Naive B cell (primary cell): ENCODE measurements at regions not wholly inside any gene's neighbourhood (a gene's known extent, or its start where the extent isn't known, plus 50 kb on each side); places are given as distances from the start of the nearest gene placed in this dataset.
"Not testable (repeated sequence)": the region's sequence is repeated elsewhere in the genome, so short reads cannot be mapped to it uniquely, and the experiment has no call there.

Experiments used
- ATAC-seq, 2 donors: fragments of 150-1000 bp; cut with Tn5 transposase; 2 replicates each; pipeline ENCODE4 v1.10.0; 2021; ENCODE audit warnings: low read depth in 2 of 2, mild to moderate bottlenecking in 2 of 2, moderate library complexity in 2 of 2
- DNase-seq: peaks from one replicate; pipeline ENCODE4 v3.0.0; 2022
- H3K27ac Mint-ChIP-seq, 6 donors: one replicate each; pipeline ENCODE4 v1.8.0; 2020 to 2022; ENCODE audit warnings: mild to moderate bottlenecking in 6 of 6, mixed read lengths in 6 of 6, moderate library complexity in 5 of 6, inconsistent platforms in 2 of 6
- H3K27me3 Mint-ChIP-seq, 3 donors: one replicate each; pipeline ENCODE4 v1.8.0; 2021 to 2022; ENCODE audit warnings: mixed read lengths in 3 of 3, mild to moderate bottlenecking in 1 of 3
- H3K36me3 Mint-ChIP-seq, 2 donors: one replicate each; pipeline ENCODE4 v1.8.0; 2020 to 2022; ENCODE audit warnings: mixed read lengths in 2 of 2, inconsistent platforms in 1 of 2, mild to moderate bottlenecking in 1 of 2
- H3K4me1 Mint-ChIP-seq, 3 donors: one replicate each; pipeline ENCODE4 v1.8.0; 2020 to 2022; ENCODE audit warnings: mixed read lengths in 3 of 3, inconsistent platforms in 1 of 3, mild to moderate bottlenecking in 1 of 3, moderate library complexity in 1 of 3
- H3K4me3 Mint-ChIP-seq, 8 donors: one replicate each; pipeline ENCODE4 v1.8.0; 2020 to 2022; ENCODE audit warnings: mild to moderate bottlenecking in 8 of 8, mixed read lengths in 8 of 8, moderate library complexity in 8 of 8, inconsistent platforms in 2 of 8
- H3K9me3 Mint-ChIP-seq, 7 donors: one replicate each; pipeline ENCODE4 v1.8.0; 2020 to 2022; ENCODE audit warnings: mixed read lengths in 7 of 7, mild to moderate bottlenecking in 5 of 7, inconsistent platforms in 2 of 7, moderate library complexity in 1 of 7

- ATAC-seq, H3K4me3 Mint-ChIP-seq, H3K27me3 Mint-ChIP-seq, H3K36me3 Mint-ChIP-seq, H3K27ac Mint-ChIP-seq, DNase-seq, H3K9me3 Mint-ChIP-seq, H3K4me1 Mint-ChIP-seq: not testable (repeated sequence)
These were observed 754.3 kb upstream of the TPTE start for GRCh38 chr21:9766890-9767591.

- Mint-ChIP-seq H3K36me3 (no peaks in the 10 kb centered on the region), H3K27me3 (no peaks in the 10 kb centered on the region), H3K4me1 (no peaks in the 10 kb centered on the region), H3K9me3 (peaks cover 0 to 2% (median 0%) of the 10 kb centered on the region in 7 donors), H3K4me3 (no peak overlapping the region), H3K27ac (no peak overlapping the region)
- DNase-seq (no peak), ATAC-seq (no peak)
These were observed 753.6 kb upstream of the TPTE start for GRCh38 chr21:9767592-9768375.

DNA sequence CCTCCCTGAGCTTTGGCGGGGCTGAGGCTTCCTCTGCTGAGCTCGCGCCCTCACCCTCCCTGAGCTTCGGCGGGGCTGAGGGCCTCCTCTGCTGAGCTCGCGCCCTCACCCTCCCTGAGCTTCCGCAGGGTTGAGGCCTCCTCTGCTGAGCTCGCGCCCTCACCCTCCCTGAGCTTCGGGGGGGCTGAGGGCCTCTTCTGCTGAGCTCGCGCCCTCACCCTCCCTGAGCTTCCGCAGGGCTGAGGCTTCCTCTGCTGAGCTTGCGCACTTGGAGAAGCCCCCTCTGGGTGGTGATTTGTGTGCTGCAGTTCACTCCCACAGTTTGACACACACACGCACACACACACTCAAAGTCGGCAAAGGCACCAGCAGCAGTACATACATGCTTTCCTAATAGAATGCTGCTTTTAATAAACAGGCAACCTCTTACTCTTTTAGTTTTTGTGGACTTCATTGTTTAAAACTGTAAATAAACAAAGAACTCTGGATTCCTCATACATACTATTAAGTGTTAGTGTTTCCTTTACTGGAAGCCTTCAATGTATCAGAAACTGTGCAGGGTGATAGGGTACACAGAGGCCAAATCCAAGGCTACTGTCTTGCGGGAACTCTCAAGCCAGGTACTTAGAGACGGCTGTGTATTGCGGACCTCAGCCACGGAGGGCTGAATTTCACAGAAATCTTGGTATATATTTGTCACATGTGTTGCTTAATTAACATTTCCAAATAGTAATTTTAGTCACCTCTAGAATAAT lies 752.8 kb upstream of the TPTE start:
- not testable (repeated sequence) for H3K4me3 Mint-ChIP-seq, H3K27ac Mint-ChIP-seq, H3K4me1 Mint-ChIP-seq, H3K36me3 Mint-ChIP-seq, ATAC-seq, H3K27me3 Mint-ChIP-seq, H3K9me3 Mint-ChIP-seq, DNase-seq

- ATAC-seq, H3K27ac Mint-ChIP-seq, H3K9me3 Mint-ChIP-seq, H3K27me3 Mint-ChIP-seq, H3K4me1 Mint-ChIP-seq, H3K4me3 Mint-ChIP-seq, DNase-seq, H3K36me3 Mint-ChIP-seq: not testable (repeated sequence)
These were observed 752.3 kb upstream of the TPTE start for GRCh38 chr21:9769131-9769498.

GRCh38 chr21:9769718-9770690 lies 751.4 kb upstream of the TPTE start:
- H3K9me3 Mint-ChIP-seq: peaks cover 2 to 13% (median 9%) of the 10 kb centered on the region in 7 donors
- H3K27me3 Mint-ChIP-seq, ATAC-seq, H3K4me3 Mint-ChIP-seq, H3K27ac Mint-ChIP-seq, DNase-seq, H3K4me1 Mint-ChIP-seq, H3K36me3 Mint-ChIP-seq: not testable (repeated sequence)

- H3K4me3 Mint-ChIP-seq, H3K27ac Mint-ChIP-seq, H3K27me3 Mint-ChIP-seq, DNase-seq, ATAC-seq, H3K36me3 Mint-ChIP-seq, H3K4me1 Mint-ChIP-seq: not testable (repeated sequence)
- H3K9me3 Mint-ChIP-seq: peaks cover 10 to 25% (median 21%) of the 10 kb centered on the region in 7 donors
These were observed 749.7 kb upstream of the TPTE start for GRCh38 chr21:9771466-9772347.

DNA sequence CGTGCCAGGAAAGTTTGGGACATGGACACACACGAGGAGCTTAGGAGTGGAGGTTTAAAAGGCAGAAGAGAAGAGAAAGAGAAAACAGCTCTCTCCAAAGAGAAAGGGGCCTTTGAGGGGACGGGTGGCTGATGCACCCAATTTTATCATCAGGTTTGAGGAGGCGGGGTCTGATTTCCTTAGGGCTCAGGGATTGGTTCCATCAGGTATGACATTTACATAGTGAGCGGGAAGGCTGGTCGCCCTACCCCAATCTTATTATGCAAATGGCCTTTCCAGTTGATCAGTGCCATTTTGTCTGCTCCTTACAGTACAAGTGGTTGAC lies 749.1 kb upstream of the TPTE start:
- no peak overlapping the region for H3K27ac Mint-ChIP-seq
- H3K9me3 Mint-ChIP-seq: peaks cover 13 to 27% (median 24%) of the 10 kb centered on the region in 7 donors
- H3K36me3 Mint-ChIP-seq: peaks cover 0 to 7% of the 10 kb centered on the region in 2 donors
- H3K4me1 Mint-ChIP-seq: no peaks in the 10 kb centered on the region
- no peak overlapping the region for H3K4me3 Mint-ChIP-seq
- DNase-seq: no peak
- no peak for ATAC-seq
- H3K27me3 Mint-ChIP-seq: no peaks in the 10 kb centered on the region

- DNase-seq, H3K27ac Mint-ChIP-seq, H3K27me3 Mint-ChIP-seq, H3K4me1 Mint-ChIP-seq, ATAC-seq, H3K4me3 Mint-ChIP-seq, H3K36me3 Mint-ChIP-seq: not testable (repeated sequence)
- peaks cover 13 to 31% (median 27%) of the 10 kb centered on the region in 7 donors for H3K9me3 Mint-ChIP-seq
These were observed 748.4 kb upstream of the TPTE start for GRCh38 chr21:9772877-9773420.

GRCh38 chr21:9774347-9774746 lies 747.0 kb upstream of the TPTE start:
- Mint-ChIP-seq H3K9me3 (peaks cover 16 to 37% (median 32%) of the 10 kb centered on the region in 7 donors), H3K4me1 (no peaks in the 10 kb centered on the region), H3K36me3 (peaks cover 0 to 7% of the 10 kb centered on the region in 2 donors), H3K27me3 (no peaks in the 10 kb centered on the region), H3K4me3 (no peak overlapping the region), H3K27ac (no peak overlapping the region)
- DNase-seq: no peak
- no peak for ATAC-seq

GRCh38 chr21:9774901-9775593 lies 746.3 kb upstream of the TPTE start:
- peaks cover 16 to 37% (median 32%) of the 10 kb centered on the region in 7 donors for H3K9me3 Mint-ChIP-seq
- ATAC-seq, H3K4me1 Mint-ChIP-seq, H3K27me3 Mint-ChIP-seq, H3K27ac Mint-ChIP-seq, H3K4me3 Mint-ChIP-seq, DNase-seq, H3K36me3 Mint-ChIP-seq: not testable (repeated sequence)

DNA sequence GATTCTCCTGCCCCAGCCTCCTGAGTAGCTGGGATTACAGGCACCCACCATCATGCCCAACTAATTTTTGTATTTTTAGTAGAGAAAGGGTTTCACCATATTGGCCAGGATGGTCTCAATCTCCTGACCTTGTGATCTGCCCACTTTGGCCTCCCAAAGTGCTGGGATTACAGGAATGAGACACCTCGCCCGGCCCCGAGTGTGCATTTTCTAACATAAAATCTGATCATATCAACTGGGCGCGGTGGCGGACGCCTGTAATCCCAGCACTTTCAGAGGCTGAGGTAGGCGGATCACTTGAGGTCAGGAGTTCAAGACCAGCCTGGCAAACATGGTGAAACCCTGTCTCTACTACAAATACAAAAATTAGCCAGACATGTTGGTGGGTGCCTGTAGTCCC lies 745.5 kb upstream of the TPTE start:
- not testable (repeated sequence) for H3K36me3 Mint-ChIP-seq, ATAC-seq, H3K4me1 Mint-ChIP-seq, DNase-seq, H3K4me3 Mint-ChIP-seq, H3K27me3 Mint-ChIP-seq, H3K27ac Mint-ChIP-seq
- H3K9me3 Mint-ChIP-seq: peaks cover 16 to 44% (median 34%) of the 10 kb centered on the region in 7 donors
